NCI-H345 (cell line): ENCODE measurements at regions not wholly inside any gene's neighbourhood (a gene's known extent, or its start where the extent isn't known, plus 50 kb on each side); places are given as distances from the start of the nearest gene placed in this dataset.
"Not testable (repeated sequence)": the region's sequence is repeated elsewhere in the genome, so short reads cannot be mapped to it uniquely, and the experiment has no call there.

Source experiments
- DNase-seq: peaks from one replicate; lab custom pipeline; 2025; lab: John Stamatoyannopoulos, UW

DNA sequence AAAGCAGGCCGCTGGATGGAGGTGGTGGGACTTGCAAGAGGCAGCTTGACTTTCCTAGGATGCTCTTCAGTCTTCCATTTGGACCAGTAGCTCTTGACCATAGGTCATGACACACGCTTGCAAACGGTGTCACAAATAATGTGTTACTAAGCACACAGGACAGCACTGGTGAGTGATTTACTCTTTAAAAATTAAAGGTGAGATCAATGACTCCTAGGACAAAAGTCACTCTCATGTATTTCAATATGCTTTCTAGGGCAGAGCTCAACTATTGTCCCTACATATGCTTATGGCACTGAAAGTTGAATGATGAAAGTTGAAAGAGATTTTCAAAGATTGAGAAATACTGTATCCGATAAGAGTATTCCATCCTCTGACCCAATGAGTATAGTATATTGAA is 496.7 kb downstream of the EBF1 start:
- DNase-seq, result no peak

GRCh38 chr5:158601118-158601517 is 498.6 kb downstream of the EBF1 start:
- DNase-seq, result no peak

DNA sequence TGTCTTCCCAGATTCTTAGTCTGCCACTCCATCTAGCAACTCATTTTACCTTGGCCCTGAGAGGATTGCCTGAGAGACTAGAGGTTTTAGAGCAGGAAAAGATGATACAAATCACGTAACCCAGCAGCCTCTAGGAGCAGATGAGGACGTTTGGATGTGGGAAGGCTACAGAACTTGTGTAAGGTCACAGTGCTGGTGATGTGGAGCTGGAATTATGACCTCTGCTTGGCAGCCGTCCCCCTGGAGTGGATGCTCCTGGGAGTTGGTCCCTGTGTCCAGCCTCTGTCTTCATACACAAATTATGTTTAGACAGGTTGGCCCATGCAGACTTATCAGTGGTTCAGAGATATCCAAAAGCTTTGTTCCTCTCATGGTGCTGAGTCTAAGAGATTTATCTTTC is 499.0 kb downstream of the EBF1 start:
- no peak for DNase-seq

GRCh38 chr5:158599157-158599556 is 500.6 kb downstream of the EBF1 start:
- no peak for DNase-seq

DNA sequence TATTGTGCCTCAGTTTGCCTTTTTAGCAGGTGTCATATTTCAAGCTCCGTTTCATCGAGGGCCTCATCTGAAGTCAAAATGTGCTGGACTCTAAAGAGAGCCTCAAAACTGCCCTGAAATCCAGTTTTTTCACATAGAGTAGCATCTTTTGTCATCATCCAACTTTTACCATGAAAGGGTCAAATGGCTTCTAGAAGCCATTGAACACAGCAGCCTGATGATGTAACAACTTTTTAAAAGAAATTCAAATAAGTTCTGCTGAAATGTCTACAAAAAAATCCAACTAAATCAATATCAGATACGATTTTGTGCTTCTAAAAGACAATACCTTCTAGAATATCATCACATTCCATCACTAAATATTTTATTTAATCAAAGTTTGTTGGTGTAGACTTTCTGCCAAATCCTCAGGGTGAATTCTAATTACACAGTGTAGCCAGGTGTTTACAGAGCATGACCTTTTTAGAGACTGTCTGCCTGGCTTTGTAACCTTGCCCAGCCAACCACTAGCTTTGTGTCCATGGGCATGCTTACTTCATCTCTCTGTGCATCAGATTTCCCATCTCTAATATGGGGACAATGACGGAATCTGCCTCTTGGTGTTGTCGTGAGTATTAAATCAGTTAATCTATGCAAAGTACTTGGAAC is 505.0 kb downstream of the EBF1 start:
- DNase-seq, result no peak

- no peak for DNase-seq
Measured at GRCh38 chr5:158593925-158594324, 505.8 kb downstream of the EBF1 start.

DNA sequence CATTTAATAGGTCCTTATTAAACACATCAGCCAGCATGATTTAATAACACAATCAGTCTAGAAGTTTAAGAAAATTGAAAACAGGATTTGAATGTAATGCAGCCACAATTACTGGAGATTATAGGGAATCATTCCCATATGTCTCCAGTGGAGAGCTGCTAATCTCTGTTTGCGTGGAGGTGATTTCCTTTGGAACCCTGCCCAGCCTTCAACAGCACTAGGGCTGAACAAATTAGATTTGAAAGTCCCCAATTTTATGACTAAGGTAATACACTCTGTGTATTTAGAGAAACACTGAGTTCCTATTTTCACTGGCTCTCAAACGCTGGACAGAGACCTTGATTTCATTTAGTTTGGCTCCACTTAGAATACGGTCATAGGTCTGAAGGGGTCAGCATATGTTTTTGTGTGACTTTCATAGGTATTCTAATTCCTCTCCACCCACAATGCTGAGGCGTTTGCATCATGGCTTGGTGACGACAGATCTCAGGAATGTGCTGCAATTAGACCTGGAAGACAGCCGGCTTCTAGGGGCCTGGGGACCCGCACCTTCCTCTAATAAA is 508.3 kb downstream of the EBF1 start:
- DNase-seq, result no peak

GRCh38 chr5:158590746-158591300 is 508.9 kb downstream of the EBF1 start:
- no peak for DNase-seq

DNA sequence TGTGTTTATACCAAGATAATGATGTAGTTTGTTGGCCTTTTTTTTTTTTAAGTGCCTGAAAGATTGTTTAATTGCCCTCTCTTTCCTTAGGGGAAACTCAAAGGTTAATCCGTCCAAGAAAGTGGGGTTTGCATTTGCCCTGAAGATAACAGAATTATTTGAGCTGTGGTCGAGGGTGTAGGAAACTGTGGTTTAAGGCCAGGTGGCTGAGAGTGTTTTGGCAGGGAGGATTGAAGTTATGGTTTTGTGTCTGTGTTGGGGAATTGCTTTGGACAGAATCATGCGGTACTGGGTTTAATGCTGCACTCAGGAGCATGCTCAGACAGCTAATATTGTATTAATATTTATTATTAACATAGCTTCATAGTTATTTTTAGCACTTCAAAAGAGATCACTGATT is 509.8 kb downstream of the EBF1 start:
- DNase-seq, result no peak

- no peak for DNase-seq
Measured at GRCh38 chr5:158588617-158589016, 511.1 kb downstream of the EBF1 start.

DNA sequence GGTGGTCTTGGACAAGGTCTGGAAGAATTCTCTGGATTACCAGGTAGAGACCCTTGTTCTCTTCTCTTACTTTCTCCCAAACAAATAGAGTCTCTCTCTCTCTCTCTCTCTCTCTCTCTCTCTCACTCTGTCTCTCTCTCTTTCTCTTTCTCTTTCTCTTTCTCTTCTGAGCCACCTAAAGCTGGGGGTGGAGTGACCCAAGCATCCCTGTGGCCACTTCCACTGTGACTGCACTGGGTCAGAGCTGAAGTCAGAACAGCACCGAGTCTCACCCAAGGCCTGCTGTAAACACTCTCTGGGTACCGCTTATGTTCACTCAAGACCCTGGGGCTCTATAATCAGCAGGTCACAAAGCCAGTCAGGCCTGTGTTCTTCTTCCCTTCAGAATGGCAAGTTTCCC is 513.7 kb downstream of the EBF1 start:
- DNase-seq, result no peak

DNA sequence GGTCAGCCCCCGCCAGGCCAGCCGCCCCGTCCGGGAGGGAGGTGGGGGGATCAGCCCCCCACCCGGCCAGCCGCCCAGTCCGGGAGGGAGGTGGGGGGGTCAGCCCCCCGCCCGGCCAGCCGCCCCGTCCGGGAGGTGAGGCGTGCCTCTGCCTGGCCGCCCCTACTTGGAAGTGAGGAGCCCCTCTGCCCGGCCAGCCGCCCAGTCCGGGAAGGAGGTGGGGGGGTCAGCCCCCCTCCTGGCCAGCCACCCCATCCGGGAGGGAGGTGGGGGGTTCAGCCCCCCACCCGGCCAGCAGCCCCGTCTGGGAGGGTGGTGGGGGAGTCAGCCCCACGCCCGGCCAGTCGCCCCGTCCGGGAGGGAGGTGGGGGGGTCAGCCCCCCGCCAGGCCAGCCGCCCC is 517.0 kb downstream of the EBF1 start:
- not testable (repeated sequence) for DNase-seq

DNA sequence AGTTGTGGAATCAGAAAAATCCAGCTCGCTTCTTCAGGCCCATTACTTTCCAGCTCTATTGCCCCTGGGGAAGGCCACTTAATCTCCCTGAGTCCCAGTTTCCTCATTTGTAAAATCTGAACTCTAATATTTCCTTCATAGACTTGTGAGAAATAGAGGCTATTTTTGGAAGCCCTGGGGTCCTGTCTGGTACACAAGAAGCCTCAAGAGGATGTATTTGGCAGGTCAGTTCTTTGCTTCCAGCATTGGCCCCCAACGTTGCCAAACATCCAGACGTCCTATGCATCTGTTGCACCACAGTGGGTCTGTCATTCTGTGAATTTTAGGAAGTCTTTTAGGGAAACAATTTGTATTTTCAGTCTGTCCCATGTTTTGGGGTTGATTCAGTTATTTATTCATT is 525.9 kb downstream of the EBF1 start:
- no peak for DNase-seq

- no peak for DNase-seq
Measured at GRCh38 chr5:158570502-158570901, 529.2 kb downstream of the EBF1 start.

- DNase-seq, result no peak
Measured at GRCh38 chr5:158569534-158569933, 530.2 kb downstream of the EBF1 start.

GRCh38 chr5:158565017-158565789 is 534.5 kb downstream of the EBF1 start:
- no peak for DNase-seq

- DNase-seq, result no peak
Measured at GRCh38 chr5:158563760-158564390, 535.8 kb downstream of the EBF1 start.

DNA sequence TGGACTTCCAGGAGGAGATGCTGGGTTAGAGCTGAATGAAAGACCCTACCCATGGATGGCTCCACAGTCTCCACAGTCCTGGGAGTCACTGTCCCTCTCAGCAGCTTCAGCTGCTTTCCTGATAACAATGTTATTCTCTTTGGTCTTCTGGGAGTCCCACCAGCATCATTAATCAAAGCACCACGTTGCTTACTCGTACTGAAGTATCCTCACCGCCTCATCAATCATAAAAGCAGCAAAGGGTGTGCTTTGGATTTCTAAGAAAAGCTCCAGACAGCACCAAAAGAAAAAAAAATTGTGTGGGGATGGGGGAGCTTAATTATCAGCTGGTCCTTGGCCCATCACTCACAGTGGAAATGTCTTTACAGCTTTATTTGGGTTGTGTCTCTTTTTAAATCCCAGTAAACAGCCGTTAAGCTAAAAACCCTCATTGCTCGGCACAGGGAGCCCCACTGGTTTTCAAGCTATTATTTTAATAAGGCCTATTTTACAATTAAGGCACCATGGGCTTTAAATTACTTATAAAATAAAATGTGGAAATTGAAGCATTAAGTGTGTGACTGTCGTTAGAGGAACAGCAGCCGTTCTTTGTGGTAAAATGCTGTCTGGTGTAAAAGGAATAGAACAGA is 538.0 kb downstream of the EBF1 start:
- DNase-seq, result no peak

DNA sequence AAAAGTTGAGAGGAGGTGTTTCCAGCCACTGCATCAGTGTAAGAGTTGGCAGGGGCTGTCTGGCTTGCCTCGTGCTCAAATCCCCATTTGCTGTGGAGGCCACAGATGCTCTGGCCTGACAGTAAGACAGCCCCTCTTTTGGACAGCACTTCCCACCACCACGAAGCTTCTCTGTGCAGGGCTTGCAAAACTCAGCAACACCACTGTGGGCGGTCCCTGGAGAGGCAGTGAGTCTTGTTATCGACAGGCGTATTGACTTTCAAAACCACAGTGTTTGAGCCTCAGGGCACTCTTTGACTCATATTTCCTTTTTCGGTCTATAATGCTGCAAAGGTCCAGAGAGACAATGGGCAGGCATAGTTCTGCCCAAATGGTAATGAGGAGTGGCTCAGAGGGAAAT is 539.5 kb downstream of the EBF1 start:
- no peak for DNase-seq

- DNase-seq, result no peak
Measured at GRCh38 chr5:158559643-158560042, 540.1 kb downstream of the EBF1 start.

- no peak for DNase-seq
Measured at GRCh38 chr5:158559066-158559465, 540.6 kb downstream of the EBF1 start.

- no peak for DNase-seq
Measured at GRCh38 chr5:158553962-158554336, 545.8 kb downstream of the EBF1 start.
